HG03354 (cell line): ENCODE measurements at regions not wholly inside any gene's neighbourhood (a gene's known extent, or its start where the extent isn't known, plus 50 kb on each side); places are given as distances from the start of the nearest gene placed in this dataset.
"Not testable (repeated sequence)": the region's sequence is repeated elsewhere in the genome, so short reads cannot be mapped to it uniquely, and the experiment has no call there.

Experiments used
- ATAC-seq: cut with Tn5 transposase; IDR thresholded peaks from one replicate; pipeline ENCODE4 v1.9.1; 2021; ENCODE audit warnings: mild to moderate bottlenecking; ENCODE audit not compliant: unreplicated experiment, poor library complexity, severe bottlenecking

GRCh38 chr16:13835387-13835786 lies 84.6 kb upstream of the ERCC4 start:
- no peak for ATAC-seq

- no peak for ATAC-seq
Measured at GRCh38 chr16:13835935-13836730, 83.8 kb upstream of the ERCC4 start.

DNA sequence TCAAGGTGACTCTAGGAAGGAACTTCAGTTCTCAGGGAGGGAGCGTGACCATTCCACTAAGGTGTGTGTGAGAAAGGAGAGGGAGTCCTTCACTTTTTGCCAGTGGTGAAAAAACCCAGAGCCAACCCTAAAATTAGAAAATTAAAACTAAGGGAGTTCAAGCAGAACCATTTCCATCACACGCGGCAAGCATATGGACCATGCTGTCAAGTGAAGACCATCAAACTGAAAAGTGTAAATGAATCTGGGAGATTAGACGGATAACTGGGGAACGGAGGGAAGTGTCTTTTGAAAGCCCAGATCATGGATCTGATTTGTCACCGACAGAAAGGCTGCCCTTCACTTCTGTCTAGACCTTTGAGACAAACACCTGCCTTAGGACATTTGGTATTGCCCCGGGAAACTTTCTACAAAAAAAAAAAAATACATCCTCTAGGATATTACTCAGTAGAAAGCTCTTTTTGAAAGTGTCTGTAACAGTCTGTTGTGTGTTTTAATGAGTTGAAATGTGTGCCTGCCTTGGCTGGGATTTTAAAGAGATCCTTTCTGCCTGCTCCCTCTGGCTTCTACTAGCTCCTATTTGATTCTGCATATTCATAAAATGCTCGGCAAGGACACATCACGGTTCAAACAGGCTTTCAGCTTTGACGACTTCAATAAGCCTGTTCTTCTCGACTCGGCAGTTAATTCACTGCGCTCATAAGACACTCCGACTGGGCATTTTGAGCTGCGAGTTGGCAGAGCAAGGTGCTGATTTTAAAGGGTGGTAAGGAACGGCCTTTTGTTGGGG lies 81.4 kb upstream of the ERCC4 start:
- ATAC-seq, result no peak

- no peak for ATAC-seq
Measured at GRCh38 chr16:13839577-13839976, 80.4 kb upstream of the ERCC4 start.

DNA sequence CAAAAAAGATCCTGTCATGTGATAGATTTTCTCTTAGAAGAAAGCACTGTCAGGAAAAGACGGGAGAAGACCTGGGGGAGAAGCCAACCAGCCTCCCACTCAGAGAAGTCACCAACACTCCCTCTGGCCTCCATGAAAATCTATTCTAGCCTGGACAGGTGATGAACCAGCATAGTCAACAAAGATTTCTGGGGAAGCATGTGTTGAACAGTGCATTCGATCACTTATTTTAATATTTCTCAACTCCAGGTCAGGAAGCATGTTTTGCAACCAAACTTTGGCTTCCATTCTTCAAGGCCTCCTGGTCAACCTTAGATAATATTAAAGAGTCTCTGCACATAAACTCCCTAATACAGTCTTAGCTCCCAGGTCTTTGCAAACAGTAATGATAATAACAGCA lies 74.7 kb upstream of the ERCC4 start:
- no peak for ATAC-seq

DNA sequence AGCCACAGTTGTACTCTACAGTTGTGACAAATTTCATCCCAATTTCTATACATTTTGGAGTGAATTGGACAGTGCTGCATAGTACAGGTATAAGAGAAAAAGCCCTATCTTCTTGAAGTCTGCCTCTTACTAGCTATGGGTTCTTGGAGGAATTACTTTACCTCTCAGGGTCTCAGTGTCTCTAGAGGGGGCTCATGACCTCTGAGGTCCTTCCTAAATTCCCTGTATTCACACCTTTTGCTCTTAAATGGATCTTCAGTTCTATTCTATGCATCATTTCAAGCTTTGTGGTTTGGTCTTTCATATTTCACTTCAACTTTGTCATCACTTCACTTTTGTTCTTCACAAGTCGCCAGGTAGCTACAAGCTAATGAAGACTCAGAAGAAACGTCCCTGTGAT lies 71.2 kb upstream of the ERCC4 start:
- no peak for ATAC-seq

- not testable (repeated sequence) for ATAC-seq
Measured at GRCh38 chr16:13850173-13850572, 69.8 kb upstream of the ERCC4 start.

DNA sequence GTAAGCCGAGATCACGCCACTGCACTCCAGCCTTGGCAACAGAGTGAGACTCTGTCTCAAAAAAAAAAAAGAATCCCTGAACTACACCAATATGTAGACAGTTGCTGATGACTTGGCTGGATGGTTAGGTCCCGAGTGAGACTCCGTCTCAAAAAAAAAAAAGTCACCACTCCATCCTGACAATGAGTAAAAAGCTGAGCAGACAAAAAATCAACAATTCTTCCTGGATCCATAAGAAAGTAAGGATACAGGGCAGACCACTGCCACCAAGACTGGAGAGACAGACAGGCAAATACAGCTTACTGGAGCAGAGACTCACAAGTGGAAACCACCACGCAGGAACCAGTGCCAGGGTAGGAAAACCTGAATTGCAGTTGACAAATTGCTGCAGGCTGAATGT lies 67.1 kb upstream of the ERCC4 start:
- no peak for ATAC-seq

DNA sequence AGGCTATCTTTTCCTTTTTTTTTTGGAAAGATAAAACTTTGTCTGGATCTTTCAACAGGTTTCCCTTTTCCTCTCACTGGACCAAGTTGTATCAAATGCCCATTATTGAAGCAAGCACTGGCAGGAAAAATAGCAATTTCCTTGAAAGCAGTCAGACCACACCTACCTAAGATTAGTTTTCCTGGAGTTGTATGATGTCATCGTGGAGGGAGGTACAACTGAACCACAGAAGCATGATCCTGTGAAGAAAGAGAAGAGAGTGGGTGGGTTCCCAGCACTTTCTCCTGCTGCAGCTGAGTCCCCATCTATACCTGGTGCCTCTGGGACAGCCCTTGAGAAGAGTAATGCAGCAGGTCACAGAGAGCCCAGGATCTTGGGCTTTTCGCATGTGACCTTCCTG lies 63.6 kb upstream of the ERCC4 start:
- no peak for ATAC-seq

GRCh38 chr16:13856811-13857511 lies 63.0 kb upstream of the ERCC4 start:
- ATAC-seq, result no peak

- no peak for ATAC-seq
Measured at GRCh38 chr16:13858873-13859580, 60.9 kb upstream of the ERCC4 start.

DNA sequence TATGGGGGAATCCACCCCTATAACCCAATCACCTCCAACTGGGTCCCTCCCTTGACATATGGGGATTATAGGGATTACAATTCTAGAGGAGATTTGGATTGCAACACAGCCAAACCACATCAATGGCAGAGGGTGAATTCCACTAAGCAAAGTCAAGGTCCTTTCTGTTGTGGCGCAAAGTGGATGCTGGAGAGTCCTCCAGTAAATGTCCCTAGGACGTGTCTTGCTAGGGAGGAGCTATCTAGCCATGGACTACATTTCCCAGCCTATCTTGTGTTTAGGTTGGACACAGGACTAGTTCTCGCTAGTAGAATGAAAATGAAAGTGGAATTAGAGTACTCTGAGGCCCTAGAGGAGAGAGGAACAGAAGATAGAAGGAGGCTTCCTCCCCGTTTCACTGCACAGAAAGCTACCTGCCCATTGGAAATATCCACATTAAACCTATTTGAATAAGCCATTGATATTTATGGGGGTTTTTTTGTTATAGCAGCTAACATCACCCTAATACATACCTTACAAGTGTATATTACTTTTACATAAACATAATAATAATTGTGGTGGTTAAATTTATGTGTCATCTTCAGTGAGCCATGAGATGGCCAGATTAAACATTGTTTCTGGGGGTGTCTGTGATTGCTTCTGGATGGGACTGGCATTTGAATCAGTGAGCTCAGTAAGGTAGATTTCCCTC lies 56.7 kb upstream of the ERCC4 start:
- ATAC-seq, result no peak

DNA sequence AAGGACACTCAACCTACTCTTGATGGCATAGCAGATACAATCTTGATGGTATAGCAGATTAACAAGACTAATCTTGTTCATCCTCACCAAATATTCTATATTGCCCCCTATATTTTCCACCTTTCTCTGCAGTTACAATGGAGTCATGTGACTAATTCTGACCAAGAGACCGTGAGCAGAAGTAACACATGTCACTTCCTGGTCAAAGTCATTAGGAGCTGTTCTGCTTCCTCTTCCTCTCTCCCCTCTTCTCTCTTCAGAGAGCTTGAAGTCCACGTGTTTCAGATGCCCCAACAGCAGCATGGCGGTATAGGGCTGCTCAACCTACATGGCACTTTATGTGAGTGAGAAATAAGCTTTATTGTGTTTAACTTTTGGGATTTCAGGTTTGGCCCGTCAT lies 55.3 kb upstream of the ERCC4 start:
- no peak for ATAC-seq

- ATAC-seq, result peak; percentile 50
Measured at GRCh38 chr16:13866073-13866472, 53.9 kb upstream of the ERCC4 start.
